H1 (cell line): ENCODE measurements at regions not wholly inside any gene's neighbourhood (a gene's known extent, or its start where the extent isn't known, plus 50 kb on each side); places are given as distances from the start of the nearest gene placed in this dataset.

Experiments
- BACH1 ChIP-seq: IDR thresholded peaks from 2 replicates; pipeline ENCODE4 v1.6.1; 2012; ENCODE audit warnings: low read length, improper control_type of control experiment
- TF ChIP-seq, protein P1 (sequence below): fragments of 300-600 bp; sonication (generic); IDR thresholded peaks from 2 replicates; pipeline ENCODE4 v1.7.1; 2012; ENCODE audit warnings: low read length, moderate library complexity, mild to moderate bottlenecking, inconsistent platforms; ENCODE audit not compliant: insufficient replicate concordance

DNA sequence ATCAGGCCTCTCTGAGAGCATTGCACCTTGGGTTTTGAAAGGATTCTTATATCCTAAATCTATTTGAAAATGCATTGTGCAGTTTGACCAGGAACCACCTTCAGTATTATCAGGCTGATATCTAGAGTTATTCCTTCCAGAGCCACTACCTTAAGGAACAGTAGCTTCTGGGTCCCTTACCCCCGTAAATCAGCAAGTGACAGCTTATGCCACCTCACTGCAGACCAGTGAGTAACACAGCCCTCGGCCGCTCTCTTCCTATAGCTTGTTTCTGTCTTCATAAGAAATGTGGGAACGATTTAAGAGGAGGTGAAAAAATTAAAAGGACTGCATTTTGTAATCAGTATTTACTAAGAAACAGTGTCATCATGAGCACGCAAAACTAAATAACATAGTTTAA, 584.2 kb downstream of the GALR1 start (continued):
- TF ChIP-seq, protein P1, sequence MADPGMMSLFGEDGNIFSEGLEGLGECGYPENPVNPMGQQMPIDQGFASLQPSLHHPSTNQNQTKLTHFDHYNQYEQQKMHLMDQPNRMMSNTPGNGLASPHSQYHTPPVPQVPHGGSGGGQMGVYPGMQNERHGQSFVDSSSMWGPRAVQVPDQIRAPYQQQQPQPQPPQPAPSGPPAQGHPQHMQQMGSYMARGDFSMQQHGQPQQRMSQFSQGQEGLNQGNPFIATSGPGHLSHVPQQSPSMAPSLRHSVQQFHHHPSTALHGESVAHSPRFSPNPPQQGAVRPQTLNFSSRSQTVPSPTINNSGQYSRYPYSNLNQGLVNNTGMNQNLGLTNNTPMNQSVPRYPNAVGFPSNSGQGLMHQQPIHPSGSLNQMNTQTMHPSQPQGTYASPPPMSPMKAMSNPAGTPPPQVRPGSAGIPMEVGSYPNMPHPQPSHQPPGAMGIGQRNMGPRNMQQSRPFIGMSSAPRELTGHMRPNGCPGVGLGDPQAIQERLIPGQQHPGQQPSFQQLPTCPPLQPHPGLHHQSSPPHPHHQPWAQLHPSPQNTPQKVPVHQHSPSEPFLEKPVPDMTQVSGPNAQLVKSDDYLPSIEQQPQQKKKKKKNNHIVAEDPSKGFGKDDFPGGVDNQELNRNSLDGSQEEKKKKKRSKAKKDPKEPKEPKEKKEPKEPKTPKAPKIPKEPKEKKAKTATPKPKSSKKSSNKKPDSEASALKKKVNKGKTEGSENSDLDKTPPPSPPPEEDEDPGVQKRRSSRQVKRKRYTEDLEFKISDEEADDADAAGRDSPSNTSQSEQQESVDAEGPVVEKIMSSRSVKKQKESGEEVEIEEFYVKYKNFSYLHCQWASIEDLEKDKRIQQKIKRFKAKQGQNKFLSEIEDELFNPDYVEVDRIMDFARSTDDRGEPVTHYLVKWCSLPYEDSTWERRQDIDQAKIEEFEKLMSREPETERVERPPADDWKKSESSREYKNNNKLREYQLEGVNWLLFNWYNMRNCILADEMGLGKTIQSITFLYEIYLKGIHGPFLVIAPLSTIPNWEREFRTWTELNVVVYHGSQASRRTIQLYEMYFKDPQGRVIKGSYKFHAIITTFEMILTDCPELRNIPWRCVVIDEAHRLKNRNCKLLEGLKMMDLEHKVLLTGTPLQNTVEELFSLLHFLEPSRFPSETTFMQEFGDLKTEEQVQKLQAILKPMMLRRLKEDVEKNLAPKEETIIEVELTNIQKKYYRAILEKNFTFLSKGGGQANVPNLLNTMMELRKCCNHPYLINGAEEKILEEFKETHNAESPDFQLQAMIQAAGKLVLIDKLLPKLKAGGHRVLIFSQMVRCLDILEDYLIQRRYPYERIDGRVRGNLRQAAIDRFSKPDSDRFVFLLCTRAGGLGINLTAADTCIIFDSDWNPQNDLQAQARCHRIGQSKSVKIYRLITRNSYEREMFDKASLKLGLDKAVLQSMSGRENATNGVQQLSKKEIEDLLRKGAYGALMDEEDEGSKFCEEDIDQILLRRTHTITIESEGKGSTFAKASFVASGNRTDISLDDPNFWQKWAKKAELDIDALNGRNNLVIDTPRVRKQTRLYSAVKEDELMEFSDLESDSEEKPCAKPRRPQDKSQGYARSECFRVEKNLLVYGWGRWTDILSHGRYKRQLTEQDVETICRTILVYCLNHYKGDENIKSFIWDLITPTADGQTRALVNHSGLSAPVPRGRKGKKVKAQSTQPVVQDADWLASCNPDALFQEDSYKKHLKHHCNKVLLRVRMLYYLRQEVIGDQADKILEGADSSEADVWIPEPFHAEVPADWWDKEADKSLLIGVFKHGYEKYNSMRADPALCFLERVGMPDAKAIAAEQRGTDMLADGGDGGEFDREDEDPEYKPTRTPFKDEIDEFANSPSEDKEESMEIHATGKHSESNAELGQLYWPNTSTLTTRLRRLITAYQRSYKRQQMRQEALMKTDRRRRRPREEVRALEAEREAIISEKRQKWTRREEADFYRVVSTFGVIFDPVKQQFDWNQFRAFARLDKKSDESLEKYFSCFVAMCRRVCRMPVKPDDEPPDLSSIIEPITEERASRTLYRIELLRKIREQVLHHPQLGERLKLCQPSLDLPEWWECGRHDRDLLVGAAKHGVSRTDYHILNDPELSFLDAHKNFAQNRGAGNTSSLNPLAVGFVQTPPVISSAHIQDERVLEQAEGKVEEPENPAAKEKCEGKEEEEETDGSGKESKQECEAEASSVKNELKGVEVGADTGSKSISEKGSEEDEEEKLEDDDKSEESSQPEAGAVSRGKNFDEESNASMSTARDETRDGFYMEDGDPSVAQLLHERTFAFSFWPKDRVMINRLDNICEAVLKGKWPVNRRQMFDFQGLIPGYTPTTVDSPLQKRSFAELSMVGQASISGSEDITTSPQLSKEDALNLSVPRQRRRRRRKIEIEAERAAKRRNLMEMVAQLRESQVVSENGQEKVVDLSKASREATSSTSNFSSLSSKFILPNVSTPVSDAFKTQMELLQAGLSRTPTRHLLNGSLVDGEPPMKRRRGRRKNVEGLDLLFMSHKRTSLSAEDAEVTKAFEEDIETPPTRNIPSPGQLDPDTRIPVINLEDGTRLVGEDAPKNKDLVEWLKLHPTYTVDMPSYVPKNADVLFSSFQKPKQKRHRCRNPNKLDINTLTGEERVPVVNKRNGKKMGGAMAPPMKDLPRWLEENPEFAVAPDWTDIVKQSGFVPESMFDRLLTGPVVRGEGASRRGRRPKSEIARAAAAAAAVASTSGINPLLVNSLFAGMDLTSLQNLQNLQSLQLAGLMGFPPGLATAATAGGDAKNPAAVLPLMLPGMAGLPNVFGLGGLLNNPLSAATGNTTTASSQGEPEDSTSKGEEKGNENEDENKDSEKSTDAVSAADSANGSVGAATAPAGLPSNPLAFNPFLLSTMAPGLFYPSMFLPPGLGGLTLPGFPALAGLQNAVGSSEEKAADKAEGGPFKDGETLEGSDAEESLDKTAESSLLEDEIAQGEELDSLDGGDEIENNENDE, result no peak
- TF ChIP-seq BACH1, result no peak
